ENCODE measurements at regions not wholly inside any gene's neighbourhood (a gene's known extent, or its start where the extent isn't known, plus 50 kb on each side); places are given as distances from the start of the nearest gene placed in this dataset.

DNA sequence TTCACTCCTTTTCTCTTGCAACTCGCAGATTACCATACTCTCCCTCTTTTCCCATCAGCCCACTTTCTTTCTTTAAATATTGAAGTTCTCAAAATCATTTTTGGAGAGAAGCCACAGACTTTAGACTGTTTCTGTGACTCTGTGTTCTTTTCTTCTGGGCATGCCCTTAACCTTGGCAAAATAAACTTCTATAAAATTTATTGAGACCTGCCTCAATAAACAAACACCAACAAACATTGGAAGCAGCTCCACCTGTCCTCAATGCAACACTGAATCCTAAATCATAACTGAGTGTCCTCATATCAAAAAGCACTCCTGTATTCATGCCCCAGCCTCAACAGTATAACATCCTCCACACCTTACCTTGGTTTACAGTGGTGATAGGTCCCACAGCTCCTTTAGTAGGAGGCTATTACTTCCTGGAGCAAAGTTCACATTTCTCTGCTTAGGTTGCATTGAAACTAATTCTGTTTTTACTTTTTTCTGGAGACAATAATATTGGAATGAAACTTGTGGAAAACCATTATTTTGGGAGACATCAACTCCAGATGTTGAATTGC, 320.0 kb upstream of the LRRC4C start:
- Mint-ChIP-seq H3K9me3 (peaks cover 5% of the 10 kb centered on the region), H3K4me3 (no peak overlapping the region), H3K27ac (no peak overlapping the region), H3K27me3 (no peaks in the 10 kb centered on the region), H3K4me1 (no peaks in the 10 kb centered on the region), H3K36me3 (ENCODE audit: low read depth) (no peaks in the 10 kb centered on the region)
- TF ChIP-seq, protein P1, sequence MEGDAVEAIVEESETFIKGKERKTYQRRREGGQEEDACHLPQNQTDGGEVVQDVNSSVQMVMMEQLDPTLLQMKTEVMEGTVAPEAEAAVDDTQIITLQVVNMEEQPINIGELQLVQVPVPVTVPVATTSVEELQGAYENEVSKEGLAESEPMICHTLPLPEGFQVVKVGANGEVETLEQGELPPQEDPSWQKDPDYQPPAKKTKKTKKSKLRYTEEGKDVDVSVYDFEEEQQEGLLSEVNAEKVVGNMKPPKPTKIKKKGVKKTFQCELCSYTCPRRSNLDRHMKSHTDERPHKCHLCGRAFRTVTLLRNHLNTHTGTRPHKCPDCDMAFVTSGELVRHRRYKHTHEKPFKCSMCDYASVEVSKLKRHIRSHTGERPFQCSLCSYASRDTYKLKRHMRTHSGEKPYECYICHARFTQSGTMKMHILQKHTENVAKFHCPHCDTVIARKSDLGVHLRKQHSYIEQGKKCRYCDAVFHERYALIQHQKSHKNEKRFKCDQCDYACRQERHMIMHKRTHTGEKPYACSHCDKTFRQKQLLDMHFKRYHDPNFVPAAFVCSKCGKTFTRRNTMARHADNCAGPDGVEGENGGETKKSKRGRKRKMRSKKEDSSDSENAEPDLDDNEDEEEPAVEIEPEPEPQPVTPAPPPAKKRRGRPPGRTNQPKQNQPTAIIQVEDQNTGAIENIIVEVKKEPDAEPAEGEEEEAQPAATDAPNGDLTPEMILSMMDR (IDR thresholded peaks at IDR 0.05), result no peak
- ATAC-seq (ENCODE audit: low read depth) (no peak), DNase-seq (no peak)
- ChIA-PET CTCF (no interaction called here), POLR2A (no interaction called here)
- intact Hi-C loops (cut with micrococcal nuclease), result no loop called here

DNA sequence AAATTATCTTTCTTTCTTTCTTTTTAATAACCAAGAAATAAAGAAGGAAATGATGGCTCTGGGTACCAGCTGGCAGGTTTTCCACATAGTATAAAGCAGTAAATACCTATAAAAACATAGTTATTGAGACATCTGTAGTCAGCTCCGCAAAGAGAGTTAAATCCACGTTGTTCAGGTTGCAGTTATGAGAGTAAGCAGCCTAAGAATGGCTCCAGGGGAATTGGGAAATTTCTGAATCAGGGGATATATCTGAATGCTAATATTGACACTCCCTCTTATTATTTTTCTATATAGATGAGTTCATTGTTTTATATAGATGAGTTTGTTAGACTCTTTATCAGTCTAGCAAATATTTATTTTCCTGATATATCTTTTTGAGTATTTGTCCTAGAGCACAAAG, 322.0 kb upstream of the LRRC4C start:
- Mint-ChIP-seq H3K4me1 (no peaks in the 10 kb centered on the region), H3K27me3 (no peaks in the 10 kb centered on the region), H3K9me3 (peaks cover 6% of the 10 kb centered on the region), H3K27ac (no peak overlapping the region), H3K36me3 (ENCODE audit: low read depth) (no peaks in the 10 kb centered on the region), H3K4me3 (no peak overlapping the region)
- ChIA-PET CTCF (no interaction called here), POLR2A (no interaction called here)
- intact Hi-C loops (cut with micrococcal nuclease), result no loop called here
- DNase-seq (no peak), ATAC-seq (ENCODE audit: low read depth) (no peak)
- TF ChIP-seq, protein P1 (IDR thresholded peaks at IDR 0.05), result no peak

DNA sequence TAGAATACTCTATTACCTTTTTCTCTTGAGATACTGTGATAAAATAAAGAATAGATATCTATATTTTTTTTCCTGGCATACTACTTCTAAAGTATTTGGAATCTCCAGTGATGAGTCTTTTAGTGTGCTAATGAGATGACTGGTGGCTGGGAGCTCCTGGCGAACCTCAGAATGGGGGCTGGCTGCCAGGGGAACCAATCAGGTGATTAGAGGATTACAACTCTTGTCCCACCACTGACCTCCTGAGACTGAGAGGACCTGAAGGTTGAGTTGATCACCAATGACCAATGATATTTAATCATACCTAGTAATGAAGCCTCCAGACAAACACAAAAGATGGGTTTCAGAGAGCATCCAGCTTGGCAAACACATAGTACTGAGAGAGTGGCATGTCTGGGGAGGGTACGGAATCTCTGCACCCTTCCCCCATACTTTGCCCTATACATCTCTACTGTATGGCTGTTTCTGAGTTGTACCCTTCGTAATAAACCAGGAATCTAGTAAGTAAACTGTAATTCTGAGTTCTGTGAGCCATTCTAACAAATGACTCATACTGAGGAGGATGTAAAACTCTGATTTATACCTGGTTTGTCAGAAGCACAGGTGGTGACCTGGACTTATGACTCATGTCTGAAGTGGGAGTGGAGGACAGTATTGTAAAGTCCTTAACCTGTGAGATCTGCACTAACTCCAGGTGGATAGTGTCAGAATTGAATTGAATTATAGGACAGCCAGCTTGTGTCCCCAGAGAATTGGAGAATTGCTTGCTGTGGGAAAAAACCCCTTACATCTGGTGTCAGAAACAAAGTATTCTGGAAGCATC, 325.3 kb upstream of the LRRC4C start:
- Mint-ChIP-seq H3K27ac (no peak overlapping the region), H3K4me1 (no peaks in the 10 kb centered on the region), H3K36me3 (ENCODE audit: low read depth) (no peaks in the 10 kb centered on the region), H3K9me3 (peaks cover 6% of the 10 kb centered on the region), H3K27me3 (no peaks in the 10 kb centered on the region), H3K4me3 (no peak overlapping the region)
- intact Hi-C loops (cut with micrococcal nuclease), result no loop called here
- CTCF ChIA-PET, result no interaction called here
- DNase-seq, result no peak
- ATAC-seq (ENCODE audit: low read depth), result no peak
- POLR2A ChIA-PET, result no interaction called here
- TF ChIP-seq, protein P1 (IDR thresholded peaks at IDR 0.05), result no peak

DNA sequence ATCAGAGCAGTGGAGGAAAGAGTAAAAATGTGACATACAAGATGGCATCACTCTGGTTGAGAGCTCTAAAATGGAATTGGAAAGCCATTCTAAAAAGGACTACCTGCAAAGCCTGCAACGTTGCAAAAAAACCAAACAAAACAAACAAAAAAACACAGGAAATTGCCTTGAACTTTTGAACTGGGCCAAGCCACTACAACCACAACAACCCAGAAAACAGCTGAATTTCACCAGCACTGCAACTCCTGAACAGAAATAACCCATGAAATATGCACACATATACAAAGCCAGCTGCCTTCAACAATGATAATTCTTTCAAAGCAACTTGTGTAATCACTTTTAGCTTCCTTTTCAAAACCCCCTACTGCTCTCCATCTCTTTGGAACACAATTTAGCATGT, 326.6 kb upstream of the LRRC4C start:
- intact Hi-C loops (cut with micrococcal nuclease), result no loop called here
- DNase-seq (no peak), ATAC-seq (ENCODE audit: low read depth) (no peak)
- Mint-ChIP-seq H3K27me3 (no peaks in the 10 kb centered on the region), H3K9me3 (peaks cover 7% of the 10 kb centered on the region), H3K27ac (no peak overlapping the region), H3K4me1 (no peaks in the 10 kb centered on the region), H3K36me3 (ENCODE audit: low read depth) (no peaks in the 10 kb centered on the region), H3K4me3 (no peak overlapping the region)
- ChIA-PET CTCF (no interaction called here), POLR2A (no interaction called here)
- TF ChIP-seq, protein P1 (IDR thresholded peaks at IDR 0.05), result no peak

DNA sequence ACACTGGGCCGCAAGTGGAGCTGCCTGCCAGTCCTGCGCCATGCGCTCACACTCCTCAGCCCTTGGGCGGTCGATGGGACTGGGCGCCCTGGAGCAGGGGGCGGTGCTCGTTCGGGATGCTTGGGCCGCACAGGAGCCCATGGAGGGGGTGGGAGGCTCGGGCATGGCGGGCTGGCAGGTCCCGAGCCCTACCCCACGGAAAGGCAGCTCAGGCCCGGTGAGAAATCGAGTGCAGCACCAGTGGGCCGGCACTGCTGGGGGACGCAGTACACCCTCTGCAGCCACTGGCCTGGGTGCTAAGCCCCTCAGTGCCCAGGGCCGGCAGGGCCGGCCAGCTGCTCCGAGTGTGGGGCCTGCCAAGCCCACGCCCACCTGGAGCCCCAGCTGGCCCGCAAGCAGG, 328.7 kb upstream of the LRRC4C start:
- Mint-ChIP-seq H3K4me3 (no peak overlapping the region), H3K27me3 (no peaks in the 10 kb centered on the region), H3K36me3 (ENCODE audit: low read depth) (no peaks in the 10 kb centered on the region), H3K4me1 (no peaks in the 10 kb centered on the region), H3K27ac (no peak overlapping the region), H3K9me3 (peaks cover 9% of the 10 kb centered on the region)
- TF ChIP-seq, protein P1 (IDR thresholded peaks at IDR 0.05), result no peak
- ChIA-PET CTCF (no interaction called here), POLR2A (no interaction called here)
- intact Hi-C loops (cut with micrococcal nuclease), result no loop called here
- ATAC-seq (ENCODE audit: low read depth), result no peak
- no peak for DNase-seq

Measured in activated B cell treated with CpG ODN at 0.5 μM for 24 hours (primary cell).